Gastroesophageal sphincter (tissue), 4 donors: ENCODE measurements at regions not wholly inside any gene's neighbourhood (a gene's known extent, or its start where the extent isn't known, plus 50 kb on each side); places are given as distances from the start of the nearest gene placed in this dataset.

Experiments
- ATAC-seq: fragments of 150-250 bp; one replicate; pipeline ENCODE4 v1.9.1; 2016; ENCODE audit warnings: mild to moderate bottlenecking, moderate library complexity
- H3K27ac ChIP-seq, 4 donors: fragments of 200-600 bp; sonication (generic) in 3 of 4; 1 replicate in 3 of 4; 2 replicates in 1 of 4; pipeline ENCODE4 v1.5.1; 2016 to 2019
- H3K27me3 ChIP-seq: fragments of 200-600 bp; sonication (generic); one replicate; pipeline ENCODE4 v1.5.1; 2019
- H3K36me3 ChIP-seq, 2 donors: fragments of 200-600 bp; sonication (generic); one replicate each; pipeline ENCODE4 v1.5.1; 2019; ENCODE audit warnings: control low read depth in 1 of 2
- H3K4me1 ChIP-seq, 3 donors: fragments of 200-600 bp; sonication (generic); 1 replicate in 2 of 3; 2 replicates in 1 of 3; pipeline ENCODE4 v1.5.1; 2016 to 2019; ENCODE audit warnings: control low read depth in 2 of 3
- H3K4me3 ChIP-seq, 2 donors: fragments of 200-600 bp; sonication (generic); one replicate each; pipeline ENCODE4 v1.5.1; 2019; ENCODE audit warnings: mild to moderate bottlenecking in 1 of 2, moderate library complexity in 1 of 2
- H3K9me3 ChIP-seq, 3 donors: fragments of 200-600 bp; sonication (generic); one replicate each; pipeline ENCODE4 v1.5.1; 2017 to 2019; ENCODE audit warnings: control low read depth in 2 of 3
- CTCF ChIP-seq, 4 experiments: fragments of 200-600 bp in 2 of 4; fragments of 450-650 bp in 2 of 4; sonication (generic) in 1 of 4; IDR thresholded peaks; one replicate each; pipeline ENCODE4 v1.5.1; 2017 to 2019; ENCODE audit warnings: antibody characterized with exemption in 4 of 4, mild to moderate bottlenecking in 2 of 4, moderate library complexity in 2 of 4
- EP300 ChIP-seq: sonication (generic); formaldehyde crosslinking; IDR thresholded peaks from one replicate; pipeline ENCODE4 v1.6.1; 2017; ENCODE audit warnings: antibody characterized with exemption, mild to moderate bottlenecking
- POLR2A ChIP-seq, 2 donors: fragments of 450-650 bp; IDR thresholded peaks; one replicate each; pipeline ENCODE4 v1.6.1; 2017; ENCODE audit warnings: antibody characterized with exemption in 2 of 2, mild to moderate bottlenecking in 2 of 2, moderate library complexity in 1 of 2
- POLR2AphosphoS5 ChIP-seq: sonication (generic); formaldehyde crosslinking; IDR thresholded peaks from one replicate; pipeline ENCODE4 v1.6.1; 2017; ENCODE audit warnings: antibody characterized with exemption
- WGBS, 2 donors: methylation state at CpG; one replicate each; pipeline ENCODE4 v1.1.5; 2018; ENCODE audit warnings: low coverage in 1 of 2; 5-methylcytosine and 5-hydroxymethylcytosine counted together

GRCh38 chr4:124133753-124134152, 578.8 kb downstream of the ANKRD50 start:
- Histone ChIP-seq H3K36me3 (no peaks in the 10 kb centered on the region), H3K4me1 (no peaks in the 10 kb centered on the region), H3K9me3 (peaks cover 0 to 12% (median 0%) of the 10 kb centered on the region in 3 donors), H3K4me3 (no peak overlapping the region), H3K27ac (no peak overlapping the region), H3K27me3 (no peaks in the 10 kb centered on the region)
- TF ChIP-seq POLR2A (IDR thresholded peaks at IDR 0.05): no peak
- no peak for TF ChIP-seq CTCF (IDR thresholded peaks at IDR 0.05)
- no peak for TF ChIP-seq POLR2AphosphoS5
- TF ChIP-seq EP300: no peak
- 75 to 100% methylated on average over 1 of the region's 1 CpG for WGBS, 2 donors
- ATAC-seq: no peak

- Histone ChIP-seq H3K27ac (no peak overlapping the region), H3K4me1 (no peaks in the 10 kb centered on the region), H3K4me3 (no peak overlapping the region), H3K36me3 (no peaks in the 10 kb centered on the region), H3K9me3 (peaks cover 0 to 12% (median 0%) of the 10 kb centered on the region in 3 donors), H3K27me3 (no peaks in the 10 kb centered on the region)
- no peak for TF ChIP-seq POLR2A (IDR thresholded peaks at IDR 0.05)
- no peak for TF ChIP-seq CTCF (IDR thresholded peaks at IDR 0.05)
- no peak for TF ChIP-seq EP300
- TF ChIP-seq POLR2AphosphoS5: no peak
- WGBS, 2 donors: 8 to 20% methylated on average over 1 of the region's 1 CpG
- ATAC-seq: no peak
These were observed 577.1 kb downstream of the ANKRD50 start for GRCh38 chr4:124135409-124135813.

- H3K36me3 ChIP-seq: no peaks in the 10 kb centered on the region
- H3K4me3 ChIP-seq: no peak overlapping the region
- TF ChIP-seq CTCF (IDR thresholded peaks at IDR 0.05): no peak
- no peak for TF ChIP-seq POLR2AphosphoS5
- no peak for TF ChIP-seq POLR2A (IDR thresholded peaks at IDR 0.05)
- no peak for TF ChIP-seq EP300
- H3K27ac ChIP-seq: no peak overlapping the region
- peaks cover 0 to under 1% (median 0%) of the 10 kb centered on the region in 3 donors for H3K4me1 ChIP-seq
- no peak for ATAC-seq
- no peaks in the 10 kb centered on the region for H3K9me3 ChIP-seq
- no peaks in the 10 kb centered on the region for H3K27me3 ChIP-seq
- 74 to 88% methylated on average over 2 to 6 of the region's 6 CpGs for WGBS, 2 donors
These were observed 573.5 kb downstream of the ANKRD50 start for GRCh38 chr4:124139044-124139443.

- H3K4me1 ChIP-seq: peaks cover 0 to 8% (median 4%) of the 10 kb centered on the region in 3 donors
- TF ChIP-seq CTCF (IDR thresholded peaks at IDR 0.05): no peak
- TF ChIP-seq POLR2A (IDR thresholded peaks at IDR 0.05): no peak
- no peak for TF ChIP-seq EP300
- no peak for TF ChIP-seq POLR2AphosphoS5
- no peaks in the 10 kb centered on the region for H3K27me3 ChIP-seq
- no peak overlapping the region for H3K27ac ChIP-seq
- H3K9me3 ChIP-seq: no peaks in the 10 kb centered on the region
- H3K4me3 ChIP-seq: no peak overlapping the region
- ATAC-seq: no peak
- no peaks in the 10 kb centered on the region for H3K36me3 ChIP-seq
- 77 to 89% methylated on average over 4 of the region's 4 CpGs for WGBS, 2 donors
These were observed 568.9 kb downstream of the ANKRD50 start for GRCh38 chr4:124143632-124144031.

- Histone ChIP-seq H3K27ac (no peak overlapping the region), H3K27me3 (no peaks in the 10 kb centered on the region), H3K36me3 (no peaks in the 10 kb centered on the region), H3K4me1 (peaks cover 0 to 8% (median 4%) of the 10 kb centered on the region in 3 donors), H3K4me3 (no peak overlapping the region), H3K9me3 (no peaks in the 10 kb centered on the region)
- no peak for TF ChIP-seq CTCF (IDR thresholded peaks at IDR 0.05)
- TF ChIP-seq EP300: no peak
- TF ChIP-seq POLR2AphosphoS5: no peak
- no peak for TF ChIP-seq POLR2A (IDR thresholded peaks at IDR 0.05)
- 8 to 19% methylated on average over 4 of the region's 4 CpGs for WGBS, 2 donors
- no peak for ATAC-seq
These were observed 568.3 kb downstream of the ANKRD50 start for GRCh38 chr4:124144238-124144654.
